Muscle of back (tissue), 3 donors: ENCODE measurements at regions not wholly inside any gene's neighbourhood (a gene's known extent, or its start where the extent isn't known, plus 50 kb on each side); places are given as distances from the start of the nearest gene placed in this dataset.
"Not testable (repeated sequence)": the region's sequence is repeated elsewhere in the genome, so short reads cannot be mapped to it uniquely, and the experiment has no call there.

Source experiments
- DNase-seq, 3 donors: peaks; one replicate each; pipeline versions ENCODE4 v3.0.0 to v3.0.0-alpha.2; 2013

- DNase-seq = not testable (repeated sequence)
Observed at GRCh38 chr1:83386946-83387345, 612.0 kb downstream of the TTLL7 start.

GRCh38 chr1:83383107-83383506 is 615.8 kb downstream of the TTLL7 start:
- not testable (repeated sequence) for DNase-seq

DNA sequence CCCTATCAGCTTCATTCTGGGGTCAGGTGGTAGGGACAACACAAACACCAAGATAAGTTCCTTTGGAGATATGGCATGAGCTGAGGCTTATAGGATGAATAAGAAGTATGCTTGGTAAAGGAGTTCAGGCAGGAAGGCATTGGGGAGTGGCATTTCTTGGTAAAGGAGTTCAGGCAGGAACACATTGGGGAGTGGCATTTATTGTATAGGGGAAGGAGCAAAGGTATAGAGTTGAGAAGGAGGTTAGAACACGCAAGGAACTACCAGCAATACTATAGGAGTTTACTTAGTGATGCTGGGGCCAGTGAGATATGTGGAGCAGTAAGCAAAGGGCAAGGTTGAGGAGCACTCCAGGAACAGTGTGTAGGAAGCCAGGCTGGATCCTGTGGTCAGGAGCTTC is 625.9 kb downstream of the TTLL7 start:
- not testable (repeated sequence) for DNase-seq

GRCh38 chr1:83369853-83370252 is 629.1 kb downstream of the TTLL7 start:
- not testable (repeated sequence) for DNase-seq

DNA sequence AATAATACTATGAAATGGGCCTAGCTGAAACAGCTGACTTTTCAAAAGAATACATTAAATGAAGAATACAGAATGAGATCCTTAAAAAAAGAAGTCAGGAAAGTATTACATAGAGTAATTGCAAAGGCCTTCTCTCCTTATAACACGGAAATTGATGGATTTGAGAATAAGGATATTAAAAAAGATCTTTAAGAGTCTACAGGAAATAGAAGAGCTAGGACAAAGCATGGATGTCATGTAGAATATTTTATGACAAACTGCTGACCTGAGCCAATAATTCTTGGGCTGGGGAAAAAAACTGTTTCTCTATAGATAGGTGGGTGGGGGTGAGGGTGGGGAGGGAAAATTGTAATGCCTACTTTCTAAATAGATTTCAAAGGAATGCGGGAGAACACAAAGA is 633.6 kb downstream of the TTLL7 start:
- DNase-seq = not testable (repeated sequence)

DNA sequence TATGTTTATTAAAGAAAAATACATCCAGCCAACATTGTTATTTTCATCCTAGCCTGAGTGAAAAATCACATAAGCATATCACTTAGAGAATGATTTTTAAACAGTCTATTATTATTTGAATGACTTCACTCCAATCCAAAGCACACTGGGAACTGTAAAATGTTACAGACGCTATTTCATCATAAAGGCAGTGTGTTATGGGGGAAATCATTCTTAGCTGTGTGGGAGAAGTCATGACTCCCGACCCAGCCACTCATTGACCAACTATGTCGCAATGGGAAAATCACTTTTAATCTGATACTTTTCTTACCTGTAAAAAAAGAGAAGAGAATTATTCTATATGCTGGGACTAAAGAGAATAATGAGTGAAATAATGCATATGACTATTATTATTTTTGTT is 653.6 kb downstream of the TTLL7 start:
- not testable (repeated sequence) for DNase-seq

DNA sequence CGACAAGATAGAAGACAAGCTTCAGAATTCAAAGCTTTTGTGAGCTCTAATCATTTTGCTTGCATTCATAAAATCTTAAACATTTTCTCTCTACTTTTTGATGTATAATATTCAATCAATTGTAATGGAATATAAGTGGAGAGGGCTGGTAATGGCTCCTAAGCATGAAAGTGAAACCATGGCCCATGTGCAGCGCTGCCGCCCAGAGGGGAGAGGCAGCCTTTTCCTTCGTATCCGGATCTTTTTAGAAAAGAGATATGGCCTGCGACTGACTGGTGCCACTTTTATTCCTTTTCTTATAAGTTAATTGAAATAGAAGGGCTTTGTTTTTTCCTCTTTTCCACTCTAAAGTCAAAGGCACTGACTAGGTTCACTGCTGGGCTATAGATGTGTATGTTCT is 655.2 kb downstream of the TTLL7 start:
- DNase-seq = not testable (repeated sequence)

DNA sequence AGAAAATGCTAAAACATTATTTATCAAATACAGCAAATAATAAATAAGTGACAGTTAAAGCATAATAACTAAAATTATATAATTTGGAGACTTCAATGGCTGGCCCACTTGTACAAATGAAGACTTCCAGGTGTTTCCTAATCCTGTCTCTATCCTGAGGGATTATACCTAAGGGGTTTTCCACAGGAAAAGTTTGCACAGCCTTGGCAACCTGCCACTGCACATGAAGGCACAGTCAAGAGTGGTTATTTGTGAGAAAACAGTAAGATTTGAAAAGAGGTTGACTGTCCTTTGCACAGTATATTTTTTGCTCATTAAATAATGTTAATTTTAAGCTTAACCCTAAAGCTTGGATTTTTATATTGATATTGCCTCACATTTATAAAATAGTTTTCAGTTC is 655.9 kb downstream of the TTLL7 start:
- not testable (repeated sequence) for DNase-seq

GRCh38 chr1:83332308-83332707 is 666.6 kb downstream of the TTLL7 start:
- not testable (repeated sequence) for DNase-seq

DNA sequence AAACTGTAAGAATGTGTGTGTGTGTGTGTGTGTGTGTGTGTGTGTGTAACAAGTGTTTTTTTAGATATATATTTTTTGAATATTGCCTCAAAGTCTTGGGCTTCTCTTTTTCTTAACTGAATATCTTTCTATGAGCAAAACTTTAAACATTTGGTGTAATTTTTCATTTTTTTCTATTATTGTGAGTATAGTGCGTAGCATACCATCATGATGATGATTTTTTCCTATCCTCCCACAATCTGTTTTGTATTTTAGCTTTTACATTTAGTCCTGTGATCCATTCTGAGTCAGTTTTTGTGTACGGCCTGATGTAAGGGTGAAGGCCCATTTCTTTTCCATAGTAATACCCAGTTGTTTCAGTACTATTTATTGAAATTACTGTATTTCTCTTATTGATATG is 680.6 kb downstream of the TTLL7 start:
- DNase-seq = peak in 1 of 3 donors; percentile 18

DNA sequence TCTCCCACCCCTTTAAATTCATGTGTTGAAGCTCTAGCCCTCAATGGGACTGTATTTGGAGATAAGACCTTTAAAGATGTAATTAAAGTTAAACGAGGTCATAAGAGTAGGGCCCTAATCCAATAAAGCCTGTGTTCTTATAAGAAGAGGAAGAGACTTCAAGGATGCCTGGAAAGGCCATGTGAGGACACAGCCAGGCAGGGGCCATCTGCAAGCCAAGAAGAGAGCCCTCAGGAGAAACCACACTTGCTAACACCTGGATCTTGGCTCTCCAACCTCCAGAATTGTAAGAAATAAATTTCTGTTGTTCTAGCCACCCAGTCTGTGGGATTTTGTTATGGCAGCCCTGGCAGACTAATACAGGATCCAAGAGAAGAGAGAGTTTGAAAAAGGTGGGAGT is 683.5 kb downstream of the TTLL7 start:
- DNase-seq = not testable (repeated sequence)

GRCh38 chr1:83310161-83310560 is 688.8 kb downstream of the TTLL7 start:
- DNase-seq = not testable (repeated sequence)

DNA sequence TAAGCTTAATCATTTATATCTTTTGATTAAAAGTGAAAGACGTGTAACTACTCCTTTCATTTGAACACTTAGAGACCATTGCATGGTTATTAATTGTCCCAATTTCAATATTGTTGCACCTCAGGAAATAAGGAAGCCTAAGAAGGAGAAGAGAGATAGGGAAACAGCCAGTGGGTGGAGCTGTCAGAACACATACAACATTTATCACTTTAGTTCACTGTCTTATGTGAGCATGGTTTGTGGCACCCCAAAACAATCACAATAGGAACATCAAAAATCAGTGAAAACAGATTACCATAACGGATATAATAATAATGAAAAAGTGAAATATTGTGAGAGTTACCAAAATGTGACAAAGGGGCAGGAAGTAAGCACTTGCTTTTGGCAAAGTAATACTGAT is 689.9 kb downstream of the TTLL7 start:
- not testable (repeated sequence) for DNase-seq

- not testable (repeated sequence) for DNase-seq
Observed at GRCh38 chr1:83306811-83307210, 692.1 kb downstream of the TTLL7 start.

DNA sequence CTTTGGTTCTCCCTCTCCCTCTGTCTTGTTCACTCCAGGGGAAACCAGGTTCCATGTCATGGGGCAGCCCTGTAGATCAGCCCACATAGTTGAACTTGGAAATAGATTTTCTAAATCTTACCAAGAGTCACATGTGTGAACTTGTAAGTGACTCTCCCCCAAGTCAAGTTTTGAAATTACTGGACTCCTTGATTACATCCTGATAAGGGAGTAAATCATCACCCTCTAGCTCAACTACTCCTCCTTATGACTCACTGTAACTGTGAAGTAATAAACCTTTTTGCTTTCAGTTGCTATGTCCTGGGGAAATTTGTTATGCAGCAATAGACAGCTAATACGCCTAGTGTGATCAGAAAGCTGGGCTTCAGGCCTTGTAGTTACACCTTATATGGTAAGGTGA is 703.3 kb downstream of the TTLL7 start:
- not testable (repeated sequence) for DNase-seq

- DNase-seq = not testable (repeated sequence)
Observed at GRCh38 chr1:83287391-83287790, 711.5 kb downstream of the TTLL7 start.

DNA sequence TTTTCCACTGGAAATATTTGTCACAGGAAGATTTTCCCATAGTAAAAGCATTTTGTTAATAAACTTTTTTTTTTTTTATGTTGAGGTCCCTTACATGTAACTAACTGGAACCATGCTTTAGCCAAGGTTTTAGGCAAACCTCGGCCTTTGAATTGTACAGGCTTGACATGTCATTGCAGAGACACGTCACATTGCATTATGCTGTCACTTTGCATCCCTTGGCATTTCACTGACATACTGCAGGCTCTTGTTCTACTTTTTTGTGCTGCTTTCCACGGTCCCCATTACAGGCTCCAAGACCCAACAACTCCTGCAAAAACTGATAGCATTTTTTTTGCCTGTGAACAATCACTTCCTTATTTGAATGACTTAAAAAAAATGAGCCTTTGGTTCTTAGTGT is 724.3 kb downstream of the TTLL7 start:
- not testable (repeated sequence) for DNase-seq

- DNase-seq = not testable (repeated sequence)
Observed at GRCh38 chr1:83272484-83272883, 726.4 kb downstream of the TTLL7 start.

- peak in 2 of 3 donors; percentile 0 to 6 for DNase-seq
Observed at GRCh38 chr1:83271834-83272233, 727.1 kb downstream of the TTLL7 start.

- DNase-seq = not testable (repeated sequence)
Observed at GRCh38 chr1:83270801-83271200, 728.1 kb downstream of the TTLL7 start.

- DNase-seq = not testable (repeated sequence)
Observed at GRCh38 chr1:83263808-83264207, 735.1 kb downstream of the TTLL7 start.

GRCh38 chr1:83251687-83252086 is 747.2 kb downstream of the TTLL7 start:
- DNase-seq = not testable (repeated sequence)

DNA sequence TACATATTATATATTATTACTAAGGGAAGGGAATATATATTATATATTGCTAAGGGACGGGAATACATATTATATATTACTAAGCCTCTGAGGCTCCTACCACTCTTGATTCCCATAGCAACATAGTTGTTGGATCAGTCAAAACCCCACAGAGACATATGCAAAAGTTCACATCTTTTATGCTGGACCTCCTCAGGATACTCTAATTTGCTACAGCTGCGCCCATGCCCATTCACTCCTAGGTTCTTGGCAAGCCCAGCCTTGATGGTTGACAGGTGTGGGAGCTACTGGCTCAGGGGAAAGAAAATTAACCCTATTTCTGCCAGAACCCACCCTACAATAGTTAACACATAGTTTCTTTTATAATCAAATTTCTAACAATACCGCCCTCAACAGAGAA is 752.2 kb downstream of the TTLL7 start:
- DNase-seq = peak in 2 of 3 donors; percentile 2 to 29

DNA sequence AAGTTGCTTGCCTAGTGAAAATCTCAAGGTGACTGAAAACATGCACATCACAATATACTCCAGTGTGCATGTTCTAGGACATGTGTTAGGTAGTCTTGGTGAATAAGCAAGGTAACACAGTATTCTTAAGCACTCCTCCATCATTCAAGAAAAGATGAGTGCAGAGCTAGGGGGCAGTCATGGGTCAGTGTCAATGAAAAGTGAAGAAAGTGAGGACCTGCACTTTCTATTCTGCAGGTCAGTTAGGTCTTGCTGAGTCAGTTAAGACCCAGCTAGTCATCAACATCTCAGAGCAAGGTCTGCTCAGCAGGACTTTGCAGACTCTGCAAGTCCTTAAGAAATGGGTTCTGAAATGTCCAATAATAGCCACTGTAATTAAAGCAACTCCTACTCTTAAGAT is 754.1 kb downstream of the TTLL7 start:
- DNase-seq = not testable (repeated sequence)

GRCh38 chr1:83239568-83239967 is 759.4 kb downstream of the TTLL7 start:
- DNase-seq = not testable (repeated sequence)
